ENCODE measurements at regions not wholly inside any gene's neighbourhood (a gene's known extent, or its start where the extent isn't known, plus 50 kb on each side); places are given as distances from the start of the nearest gene placed in this dataset.

GRCh38 chr11:112844517-112844916 is 116.7 kb upstream of the NCAM1 start:
- TF ChIP-seq CTCF (IDR thresholded peaks at IDR 0.05; ENCODE audit: borderline replicate concordance) = no peak
- no peak for DNase-seq
- intact Hi-C loops (cut with micrococcal nuclease) = no loop called here
- peak overlapping the region; percentile 23 for H3K27ac ChIP-seq (replicated peaks)
- no peaks in the 10 kb centered on the region for H3K9me3 ChIP-seq (replicated peaks)
- H3K4me1 ChIP-seq = peaks cover 6% of the 10 kb centered on the region
- H3K36me3 ChIP-seq = no peaks in the 10 kb centered on the region
- no peaks in the 10 kb centered on the region for H3K27me3 ChIP-seq (ENCODE audit: low read depth)
- H3K4me3 ChIP-seq = no peak overlapping the region

- TF ChIP-seq CTCF (IDR thresholded peaks at IDR 0.05; ENCODE audit: borderline replicate concordance) = no peak
- Histone ChIP-seq H3K27ac (replicated peaks) (no peak overlapping the region), H3K9me3 (replicated peaks) (no peaks in the 10 kb centered on the region), H3K4me3 (no peak overlapping the region), H3K36me3 (no peaks in the 10 kb centered on the region), H3K4me1 (peaks cover 15% of the 10 kb centered on the region), H3K27me3 (ENCODE audit: low read depth) (no peaks in the 10 kb centered on the region)
- intact Hi-C loops (cut with micrococcal nuclease) = no loop called here
- no peak for DNase-seq
Observed at GRCh38 chr11:112847568-112847967, 113.7 kb upstream of the NCAM1 start.

- Histone ChIP-seq H3K4me1 (peaks cover 23% of the 10 kb centered on the region), H3K9me3 (replicated peaks) (no peaks in the 10 kb centered on the region), H3K27ac (replicated peaks) (peak overlapping the region; percentile 68), H3K36me3 (no peaks in the 10 kb centered on the region), H3K27me3 (ENCODE audit: low read depth) (no peaks in the 10 kb centered on the region), H3K4me3 (no peak overlapping the region)
- no peak for DNase-seq
- intact Hi-C loops (cut with micrococcal nuclease) = loop anchor here (10.0 kb wide), 1 partner anchor 92 kb away; no protein-coding TSS in a partner anchor
- no peak for TF ChIP-seq CTCF (IDR thresholded peaks at IDR 0.05; ENCODE audit: borderline replicate concordance)
Observed at GRCh38 chr11:112852143-112852866, 108.9 kb upstream of the NCAM1 start.

- intact Hi-C loops (cut with micrococcal nuclease) = loop anchor here (10.0 kb wide), 1 partner anchor 89 kb away; no protein-coding TSS in a partner anchor
- Histone ChIP-seq H3K27me3 (ENCODE audit: low read depth) (no peaks in the 10 kb centered on the region), H3K4me3 (no peak overlapping the region), H3K9me3 (replicated peaks) (peaks cover 15% of the 10 kb centered on the region), H3K4me1 (peaks cover 43% of the 10 kb centered on the region), H3K27ac (replicated peaks) (no peak overlapping the region), H3K36me3 (no peaks in the 10 kb centered on the region)
- no peak for TF ChIP-seq CTCF (IDR thresholded peaks at IDR 0.05; ENCODE audit: borderline replicate concordance)
- DNase-seq = no peak
Observed at GRCh38 chr11:112856133-112856532, 105.1 kb upstream of the NCAM1 start.

GRCh38 chr11:112856591-112856990 is 104.6 kb upstream of the NCAM1 start:
- no peak for TF ChIP-seq CTCF (IDR thresholded peaks at IDR 0.05; ENCODE audit: borderline replicate concordance)
- H3K9me3 ChIP-seq (replicated peaks) = peaks cover 19% of the 10 kb centered on the region
- H3K4me3 ChIP-seq = no peak overlapping the region
- H3K27ac ChIP-seq (replicated peaks) = no peak overlapping the region
- no peaks in the 10 kb centered on the region for H3K27me3 ChIP-seq (ENCODE audit: low read depth)
- no peak for DNase-seq
- intact Hi-C loops (cut with micrococcal nuclease) = loop anchor here (10.0 kb wide), 1 partner anchor 88 kb away; no protein-coding TSS in a partner anchor
- peaks cover 42% of the 10 kb centered on the region for H3K4me1 ChIP-seq
- H3K36me3 ChIP-seq = no peaks in the 10 kb centered on the region
